ENCODE measurements at regions not wholly inside any gene's neighbourhood (a gene's known extent, or its start where the extent isn't known, plus 50 kb on each side); places are given as distances from the start of the nearest gene placed in this dataset.

- TF ChIP-seq CTCF (CRISPR knock-in tag; IDR thresholded peaks at IDR 0.05), result no peak
- TF ChIP-seq ZSCAN30 (CRISPR knock-in tag; IDR thresholded peaks at IDR 0.05), result no peak
- no peak for TF ChIP-seq BATF2 (CRISPR knock-in tag; IDR thresholded peaks at IDR 0.05)
- TF ChIP-seq ZSCAN12 (CRISPR knock-in tag; IDR thresholded peaks at IDR 0.05), result no peak
- no peak for TF ChIP-seq EHMT2 (IDR thresholded peaks at IDR 0.05; ENCODE audit: borderline replicate concordance, low read depth, low read length)
- no peak for TF ChIP-seq NFYC (CRISPR knock-in tag; IDR thresholded peaks at IDR 0.05)
- no peak for TF ChIP-seq ATF2 (CRISPR knock-in tag; IDR thresholded peaks at IDR 0.05)
- TF ChIP-seq POLR2A (IDR thresholded peaks at IDR 0.05; ENCODE audit: insufficient read depth in 1 of 2, low read depth in 2 of 2, low read length in 2 of 2), result no peak
- no peak for TF ChIP-seq ZNF567 (CRISPR knock-in tag; IDR thresholded peaks at IDR 0.05; ENCODE audit: borderline replicate concordance)
- TF ChIP-seq AKAP8 (CRISPR knock-in tag; IDR thresholded peaks at IDR 0.05), result no peak
- no peak for TF ChIP-seq RAD21 (CRISPR knock-in tag; IDR thresholded peaks at IDR 0.05)
- TF ChIP-seq CAMTA2 (CRISPR knock-in tag; IDR thresholded peaks at IDR 0.05; ENCODE audit: borderline replicate concordance), result no peak
- TF ChIP-seq ZSCAN21 (CRISPR knock-in tag; IDR thresholded peaks at IDR 0.05; ENCODE audit: borderline replicate concordance), result no peak
Measured at GRCh38 chr5:68380078-68380477, 164.5 kb downstream of the PIK3R1 start.

Data from HepG2 (cell line).